AG09319 (cell line): ENCODE measurements at regions not wholly inside any gene's neighbourhood (a gene's known extent, or its start where the extent isn't known, plus 50 kb on each side); places are given as distances from the start of the nearest gene placed in this dataset.

ENCODE experiments used
- DNase-seq: peaks from one replicate; pipeline ENCODE4 v3.0.0-alpha.2; 2010; ENCODE audit warnings: low read depth; ENCODE audit errors: extremely low read depth
- CTCF ChIP-seq: IDR thresholded peaks from 2 replicates; pipeline ENCODE4 v1.5.1; 2011; ENCODE audit warnings: low read depth, mild to moderate bottlenecking, inconsistent platforms, low read length, moderate library complexity

- no peak for DNase-seq
Observed at GRCh38 chr13:105442040-105442439, 1093.4 kb downstream of the EFNB2 start.

GRCh38 chr13:105441051-105441750, 1094.3 kb downstream of the EFNB2 start:
- no peak for TF ChIP-seq CTCF
- no peak for DNase-seq

More at GRCh38 chr13:105442040-105442439, 1093.4 kb downstream of the EFNB2 start:
- no peak for TF ChIP-seq CTCF

GRCh38 chr13:105436943-105437342, 1098.5 kb downstream of the EFNB2 start:
- TF ChIP-seq CTCF = no peak
- no peak for DNase-seq

- DNase-seq = no peak
- no peak for TF ChIP-seq CTCF
Observed at GRCh38 chr13:105432438-105432837, 1103.0 kb downstream of the EFNB2 start.

GRCh38 chr13:105428811-105429210, 1106.7 kb downstream of the EFNB2 start:
- TF ChIP-seq CTCF = no peak
- DNase-seq = no peak

- TF ChIP-seq CTCF = no peak
- DNase-seq = no peak
Observed at GRCh38 chr13:105426441-105426840, 1109.0 kb downstream of the EFNB2 start.

- DNase-seq = no peak
- TF ChIP-seq CTCF = no peak
Observed at GRCh38 chr13:105414639-105415038, 1120.8 kb downstream of the EFNB2 start.
